ENCODE measurements at regions not wholly inside any gene's neighbourhood (a gene's known extent, or its start where the extent isn't known, plus 50 kb on each side); places are given as distances from the start of the nearest gene placed in this dataset.

DNA sequence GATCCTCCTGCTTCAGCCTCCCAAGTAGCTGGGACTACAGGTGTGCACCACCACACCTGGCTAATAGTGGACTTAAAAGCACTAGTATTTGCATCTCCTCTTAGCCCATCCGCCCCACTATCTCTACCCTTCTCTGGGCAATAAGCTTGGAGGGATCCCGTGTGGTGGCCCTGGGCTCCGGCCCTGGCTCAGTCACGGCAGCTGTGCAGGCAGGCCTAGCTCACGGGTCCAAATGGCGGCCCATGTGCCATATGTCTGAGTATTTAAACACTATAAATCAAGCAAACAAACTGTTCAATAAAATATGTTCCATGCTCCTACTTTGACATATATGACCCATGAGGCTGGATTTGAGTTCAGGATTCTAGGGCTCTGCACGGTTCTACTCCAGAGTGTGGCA lies 118.4 kb downstream of the BANF2 start (continued):
- TF ChIP-seq, protein P1, sequence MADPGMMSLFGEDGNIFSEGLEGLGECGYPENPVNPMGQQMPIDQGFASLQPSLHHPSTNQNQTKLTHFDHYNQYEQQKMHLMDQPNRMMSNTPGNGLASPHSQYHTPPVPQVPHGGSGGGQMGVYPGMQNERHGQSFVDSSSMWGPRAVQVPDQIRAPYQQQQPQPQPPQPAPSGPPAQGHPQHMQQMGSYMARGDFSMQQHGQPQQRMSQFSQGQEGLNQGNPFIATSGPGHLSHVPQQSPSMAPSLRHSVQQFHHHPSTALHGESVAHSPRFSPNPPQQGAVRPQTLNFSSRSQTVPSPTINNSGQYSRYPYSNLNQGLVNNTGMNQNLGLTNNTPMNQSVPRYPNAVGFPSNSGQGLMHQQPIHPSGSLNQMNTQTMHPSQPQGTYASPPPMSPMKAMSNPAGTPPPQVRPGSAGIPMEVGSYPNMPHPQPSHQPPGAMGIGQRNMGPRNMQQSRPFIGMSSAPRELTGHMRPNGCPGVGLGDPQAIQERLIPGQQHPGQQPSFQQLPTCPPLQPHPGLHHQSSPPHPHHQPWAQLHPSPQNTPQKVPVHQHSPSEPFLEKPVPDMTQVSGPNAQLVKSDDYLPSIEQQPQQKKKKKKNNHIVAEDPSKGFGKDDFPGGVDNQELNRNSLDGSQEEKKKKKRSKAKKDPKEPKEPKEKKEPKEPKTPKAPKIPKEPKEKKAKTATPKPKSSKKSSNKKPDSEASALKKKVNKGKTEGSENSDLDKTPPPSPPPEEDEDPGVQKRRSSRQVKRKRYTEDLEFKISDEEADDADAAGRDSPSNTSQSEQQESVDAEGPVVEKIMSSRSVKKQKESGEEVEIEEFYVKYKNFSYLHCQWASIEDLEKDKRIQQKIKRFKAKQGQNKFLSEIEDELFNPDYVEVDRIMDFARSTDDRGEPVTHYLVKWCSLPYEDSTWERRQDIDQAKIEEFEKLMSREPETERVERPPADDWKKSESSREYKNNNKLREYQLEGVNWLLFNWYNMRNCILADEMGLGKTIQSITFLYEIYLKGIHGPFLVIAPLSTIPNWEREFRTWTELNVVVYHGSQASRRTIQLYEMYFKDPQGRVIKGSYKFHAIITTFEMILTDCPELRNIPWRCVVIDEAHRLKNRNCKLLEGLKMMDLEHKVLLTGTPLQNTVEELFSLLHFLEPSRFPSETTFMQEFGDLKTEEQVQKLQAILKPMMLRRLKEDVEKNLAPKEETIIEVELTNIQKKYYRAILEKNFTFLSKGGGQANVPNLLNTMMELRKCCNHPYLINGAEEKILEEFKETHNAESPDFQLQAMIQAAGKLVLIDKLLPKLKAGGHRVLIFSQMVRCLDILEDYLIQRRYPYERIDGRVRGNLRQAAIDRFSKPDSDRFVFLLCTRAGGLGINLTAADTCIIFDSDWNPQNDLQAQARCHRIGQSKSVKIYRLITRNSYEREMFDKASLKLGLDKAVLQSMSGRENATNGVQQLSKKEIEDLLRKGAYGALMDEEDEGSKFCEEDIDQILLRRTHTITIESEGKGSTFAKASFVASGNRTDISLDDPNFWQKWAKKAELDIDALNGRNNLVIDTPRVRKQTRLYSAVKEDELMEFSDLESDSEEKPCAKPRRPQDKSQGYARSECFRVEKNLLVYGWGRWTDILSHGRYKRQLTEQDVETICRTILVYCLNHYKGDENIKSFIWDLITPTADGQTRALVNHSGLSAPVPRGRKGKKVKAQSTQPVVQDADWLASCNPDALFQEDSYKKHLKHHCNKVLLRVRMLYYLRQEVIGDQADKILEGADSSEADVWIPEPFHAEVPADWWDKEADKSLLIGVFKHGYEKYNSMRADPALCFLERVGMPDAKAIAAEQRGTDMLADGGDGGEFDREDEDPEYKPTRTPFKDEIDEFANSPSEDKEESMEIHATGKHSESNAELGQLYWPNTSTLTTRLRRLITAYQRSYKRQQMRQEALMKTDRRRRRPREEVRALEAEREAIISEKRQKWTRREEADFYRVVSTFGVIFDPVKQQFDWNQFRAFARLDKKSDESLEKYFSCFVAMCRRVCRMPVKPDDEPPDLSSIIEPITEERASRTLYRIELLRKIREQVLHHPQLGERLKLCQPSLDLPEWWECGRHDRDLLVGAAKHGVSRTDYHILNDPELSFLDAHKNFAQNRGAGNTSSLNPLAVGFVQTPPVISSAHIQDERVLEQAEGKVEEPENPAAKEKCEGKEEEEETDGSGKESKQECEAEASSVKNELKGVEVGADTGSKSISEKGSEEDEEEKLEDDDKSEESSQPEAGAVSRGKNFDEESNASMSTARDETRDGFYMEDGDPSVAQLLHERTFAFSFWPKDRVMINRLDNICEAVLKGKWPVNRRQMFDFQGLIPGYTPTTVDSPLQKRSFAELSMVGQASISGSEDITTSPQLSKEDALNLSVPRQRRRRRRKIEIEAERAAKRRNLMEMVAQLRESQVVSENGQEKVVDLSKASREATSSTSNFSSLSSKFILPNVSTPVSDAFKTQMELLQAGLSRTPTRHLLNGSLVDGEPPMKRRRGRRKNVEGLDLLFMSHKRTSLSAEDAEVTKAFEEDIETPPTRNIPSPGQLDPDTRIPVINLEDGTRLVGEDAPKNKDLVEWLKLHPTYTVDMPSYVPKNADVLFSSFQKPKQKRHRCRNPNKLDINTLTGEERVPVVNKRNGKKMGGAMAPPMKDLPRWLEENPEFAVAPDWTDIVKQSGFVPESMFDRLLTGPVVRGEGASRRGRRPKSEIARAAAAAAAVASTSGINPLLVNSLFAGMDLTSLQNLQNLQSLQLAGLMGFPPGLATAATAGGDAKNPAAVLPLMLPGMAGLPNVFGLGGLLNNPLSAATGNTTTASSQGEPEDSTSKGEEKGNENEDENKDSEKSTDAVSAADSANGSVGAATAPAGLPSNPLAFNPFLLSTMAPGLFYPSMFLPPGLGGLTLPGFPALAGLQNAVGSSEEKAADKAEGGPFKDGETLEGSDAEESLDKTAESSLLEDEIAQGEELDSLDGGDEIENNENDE (IDR thresholded peaks at IDR 0.05; ENCODE audit: insufficient replicate concordance, low read length): no peak
- TF ChIP-seq CEBPB (IDR thresholded peaks at IDR 0.05; ENCODE audit: low read depth, low read length): no peak
- no peak for TF ChIP-seq RBBP5 (IDR thresholded peaks at IDR 0.05; ENCODE audit: borderline replicate concordance, low read depth, low read length)
- no peak for TF ChIP-seq CTCF (IDR thresholded peaks at IDR 0.05; ENCODE audit: control extremely low read depth in 1 of 3, insufficient read depth in 1 of 3, low read depth in 1 of 3, low read length in 3 of 3)
- TF ChIP-seq JUND (IDR thresholded peaks at IDR 0.05; ENCODE audit: low read length): no peak
- TF ChIP-seq SIRT6 (IDR thresholded peaks at IDR 0.05; ENCODE audit: low read length): no peak

Measured in H1 (cell line).